SK-N-SH (cell line): ENCODE measurements at regions not wholly inside any gene's neighbourhood (a gene's known extent, or its start where the extent isn't known, plus 50 kb on each side); places are given as distances from the start of the nearest gene placed in this dataset.

Experiments used
- CTCF ChIA-PET: fragments of 300-600, 350-600 bp; formaldehyde crosslinking; extraction: SDS; loops from one replicate; lab custom pipeline; 2021; lab: Yijun Ruan, JAX
- POLR2A ChIA-PET: fragments of 350-600 bp; sonication (Branson Sonifier 250); formaldehyde crosslinking; extraction: SDS; loops from one replicate; lab custom pipeline; 2020; ENCODE audit warnings: antibody characterized with exemption, inconsistent platforms; lab: Yijun Ruan, JAX
- DNase-seq: peaks from one replicate; pipeline ENCODE4 v3.0.0; 2012
- H2AFZ ChIP-seq: fragments of 200-600 bp; sonication (generic); 2 replicates; pipeline ENCODE4 v1.8.1; 2016; ENCODE audit warnings: antibody characterized with exemption, mild to moderate bottlenecking, low read depth
- H3F3A ChIP-seq: fragments of 200-600 bp; sonication (generic); replicated peaks from 2 replicates; pipeline ENCODE3; 2016; ENCODE audit warnings: antibody characterized with exemption, mild to moderate bottlenecking; ENCODE audit not compliant: insufficient read depth
- H3K27ac ChIP-seq, 2 experiments: fragments of 200-500 bp in 1 of 2; fragments of 200-600 bp in 1 of 2; sonication (Bioruptor generic) in 1 of 2; sonication (generic), shearing (Covaris generic) in 1 of 2; 2 replicates each; pipeline versions ENCODE4 v1.5.1 to v1.6.1; 2014 to 2016; ENCODE audit warnings: low read depth in 2 of 2, inconsistent platforms in 1 of 2, low read length in 1 of 2, mild to moderate bottlenecking in 1 of 2, mixed read lengths in 1 of 2
- H3K27me3 ChIP-seq: fragments of 200-600 bp; sonication (generic), shearing (Covaris generic); 2 replicates; pipeline ENCODE4 v1.6.1; 2016; ENCODE audit warnings: mixed run types; ENCODE audit not compliant: insufficient read depth
- H3K36me3 ChIP-seq, 2 experiments: fragments of 200-500 bp in 1 of 2; fragments of 200-600 bp in 1 of 2; sonication (Bioruptor generic) in 1 of 2; sonication (generic) in 1 of 2; replicated peaks in 1 of 2; 2 replicates each; pipeline versions ENCODE3 to v1.5.1; 2014 to 2016; ENCODE audit warnings: low read length in 1 of 2, mild to moderate bottlenecking in 1 of 2; ENCODE audit not compliant: insufficient read depth in 2 of 2, control insufficient read depth in 1 of 2
- H3K4me1 ChIP-seq, 2 experiments: fragments of 200-500 bp in 1 of 2; fragments of 200-600 bp in 1 of 2; sonication (Bioruptor generic) in 1 of 2; sonication (generic), shearing (Covaris generic) in 1 of 2; 2 replicates each; pipeline versions ENCODE4 v1.5.1 to v1.6.1; 2014 to 2016; ENCODE audit warnings: low read depth in 1 of 2, low read length in 1 of 2, mixed run types in 1 of 2; ENCODE audit not compliant: insufficient read depth in 2 of 2, control insufficient read depth in 1 of 2
- H3K4me2 ChIP-seq: fragments of 200-600 bp; sonication (generic), shearing (Covaris generic); 2 replicates; pipeline ENCODE4 v1.6.1; 2017; ENCODE audit warnings: mixed run types
- H3K4me3 ChIP-seq, 2 experiments: fragments of 200-500 bp in 1 of 2; fragments of 200-600 bp in 1 of 2; sonication (Bioruptor generic) in 1 of 2; sonication (generic), shearing (Covaris generic) in 1 of 2; 2 replicates each; pipeline versions ENCODE4 v1.5.1 to v1.8.1; 2014 to 2016; ENCODE audit warnings: low read depth in 2 of 2, inconsistent platforms in 1 of 2, low read length in 1 of 2, mild to moderate bottlenecking in 1 of 2, mixed read lengths in 1 of 2, moderate library complexity in 1 of 2
- H3K79me2 ChIP-seq: fragments of 200-600 bp; sonication (generic); 2 replicates; pipeline ENCODE4 v1.8.1; 2017; ENCODE audit warnings: mild to moderate bottlenecking; ENCODE audit not compliant: insufficient read depth
- H3K9ac ChIP-seq: fragments of 200-600 bp; sonication (generic); 2 replicates; pipeline ENCODE4 v1.6.1; 2017; ENCODE audit warnings: mixed run types
- H3K9me2 ChIP-seq: fragments of 200-600 bp; sonication (generic); 2 replicates; pipeline ENCODE4 v1.6.1; 2017; ENCODE audit warnings: mixed run types
- H3K9me3 ChIP-seq: fragments of 200-600 bp; sonication (generic); 2 replicates; pipeline ENCODE4 v1.6.1; 2017; ENCODE audit warnings: mixed run types, mild to moderate bottlenecking, moderate library complexity
- H4K20me1 ChIP-seq: fragments of 200-600 bp; sonication (generic); 2 replicates; pipeline ENCODE4 v1.6.1; 2017; ENCODE audit warnings: mild to moderate bottlenecking, mixed run types; ENCODE audit not compliant: insufficient read depth
- CHD2 ChIP-seq: fragments of 150-350 bp; IDR thresholded peaks from 2 replicates; pipeline ENCODE4 v1.6.1; 2018; ENCODE audit warnings: low read length; ENCODE audit not compliant: partially characterized antibody
- ELF1 ChIP-seq: IDR thresholded peaks from 2 replicates; pipeline ENCODE4 v1.4.0; 2012
- EP300 ChIP-seq, 2 experiments: IDR thresholded peaks; 2 replicates each; pipeline versions ENCODE4 v1.4.0 to v1.6.1; 2012; ENCODE audit warnings: borderline replicate concordance in 1 of 2, low read depth in 1 of 2, low read length in 1 of 2
- EZH2phosphoT487 ChIP-seq: fragments of 200-600 bp; sonication (generic); IDR thresholded peaks from 2 replicates; pipeline ENCODE4 v1.6.1; 2017; ENCODE audit warnings: low read depth, mixed run types, mild to moderate bottlenecking, antibody characterized with exemption, moderate library complexity, borderline replicate concordance
- FOSL2 ChIP-seq: IDR thresholded peaks from 2 replicates; pipeline ENCODE4 v1.4.0; 2012; ENCODE audit warnings: low read depth, mild to moderate bottlenecking, moderate library complexity, borderline replicate concordance
- FOXJ3 ChIP-seq: sonication (generic); formaldehyde crosslinking; IDR thresholded peaks from 2 replicates; pipeline ENCODE4 v1.5.1; 2020; ENCODE audit warnings: mild to moderate bottlenecking, missing genetic modification reagents
- FOXM1 ChIP-seq: IDR thresholded peaks from 2 replicates; pipeline ENCODE4 v1.4.0; 2012; ENCODE audit warnings: low read depth, mild to moderate bottlenecking
- GATA2 ChIP-seq: sonication (generic); formaldehyde crosslinking; IDR thresholded peaks from 2 replicates; pipeline ENCODE4 v1.5.0; 2020; ENCODE audit warnings: mild to moderate bottlenecking, missing genetic modification reagents
- MXI1 ChIP-seq: IDR thresholded peaks from 2 replicates; pipeline ENCODE4 v1.6.1; 2012; ENCODE audit warnings: mild to moderate bottlenecking, low read depth, low read length, improper control_type of control experiment
- NRF1 ChIP-seq: IDR thresholded peaks from 2 replicates; pipeline ENCODE4 v1.6.1; 2012; ENCODE audit warnings: low read depth, mild to moderate bottlenecking, low read length
- POLR2AphosphoS5 ChIP-seq: IDR thresholded peaks from 2 replicates; pipeline ENCODE4 v1.6.1; 2012; ENCODE audit warnings: low read depth, low read length
- RXRA ChIP-seq: IDR thresholded peaks from 2 replicates; pipeline ENCODE4 v1.4.0; 2012; ENCODE audit warnings: low read depth, mild to moderate bottlenecking, borderline replicate concordance
- SIN3A ChIP-seq: IDR thresholded peaks from 2 replicates; pipeline ENCODE4 v1.6.1; 2012; ENCODE audit warnings: low read depth, mild to moderate bottlenecking, low read length, moderate library complexity, borderline replicate concordance
- SMC3 ChIP-seq: IDR thresholded peaks from 2 replicates; pipeline ENCODE4 v1.6.1; 2012; ENCODE audit warnings: low read depth, low read length, improper control_type of control experiment
- TAF1 ChIP-seq: IDR thresholded peaks from 2 replicates; pipeline ENCODE4 v1.6.1; 2012; ENCODE audit warnings: low read depth, mild to moderate bottlenecking, low read length, moderate library complexity, borderline replicate concordance
- TCF12 ChIP-seq: IDR thresholded peaks from 2 replicates; pipeline ENCODE4 v1.4.0; 2012
- TEAD4 ChIP-seq: IDR thresholded peaks from 2 replicates; pipeline ENCODE4 v1.4.0; 2012; ENCODE audit warnings: mild to moderate bottlenecking, borderline replicate concordance; ENCODE audit not compliant: insufficient read depth
- YY1 ChIP-seq: IDR thresholded peaks from 2 replicates; pipeline ENCODE4 v1.4.0; 2012; ENCODE audit warnings: low read depth, mild to moderate bottlenecking
- WGBS: methylation state at CpG from one replicate; pipeline ENCODE4 v1.1.6; 2017; ENCODE audit warnings: low lambda C conversion rate; 5-methylcytosine and 5-hydroxymethylcytosine counted together
- TF ChIP-seq, protein P1 (sequence below): IDR thresholded peaks from 2 replicates; pipeline ENCODE4 v1.6.1; 2012; ENCODE audit warnings: mild to moderate bottlenecking, low read depth, low read length, moderate library complexity
- TF ChIP-seq, protein P2 (sequence below): IDR thresholded peaks from 2 replicates; pipeline ENCODE4 v1.4.0; 2012; ENCODE audit warnings: low read depth
- TF ChIP-seq, protein P3 (sequence below): fragments of 150-350 bp; IDR thresholded peaks from 2 replicates; pipeline ENCODE4 v1.6.1; 2017; ENCODE audit warnings: antibody characterized with exemption, low read length, low read depth, borderline replicate concordance
- TF ChIP-seq, protein P4 (sequence below): IDR thresholded peaks from 2 replicates; pipeline ENCODE4 v1.4.0; 2012; ENCODE audit warnings: low read depth, borderline replicate concordance
- TF ChIP-seq, protein P5 (sequence below): IDR thresholded peaks from 2 replicates; pipeline ENCODE4 v1.4.0; 2012; ENCODE audit warnings: low read depth, borderline replicate concordance

DNA sequence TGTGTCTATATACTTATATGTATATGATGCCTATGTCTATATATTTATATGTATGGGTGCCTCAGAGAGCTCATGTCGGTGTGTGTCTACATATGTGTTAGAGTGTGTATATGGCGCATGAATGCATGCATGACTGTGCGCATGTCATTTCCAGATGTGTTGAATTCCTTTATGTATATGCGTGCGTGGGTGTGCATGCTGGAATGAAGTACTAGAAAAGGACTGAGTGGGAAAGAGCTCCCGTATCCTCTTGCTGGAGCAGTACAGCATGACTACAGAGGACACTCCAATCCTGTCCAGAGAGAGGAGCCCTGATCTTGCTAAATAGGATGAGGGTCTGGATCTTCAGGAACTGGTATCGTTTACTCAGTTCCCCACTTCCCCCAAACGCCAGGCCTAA lies 56.8 kb upstream of the LRPPRC start:
- Histone ChIP-seq H3K79me2 (no peaks in the 10 kb centered on the region), H3K4me3 (no peak overlapping the region), H3K9me3 (no peaks in the 10 kb centered on the region), H3K27me3 (no peaks in the 10 kb centered on the region; the same call in 1 of the 2 replicates), H3K9me2 (no peaks in the 10 kb centered on the region), H3K9ac (no peak overlapping the region), H3K4me2 (no peak overlapping the region), H3K36me3 (no peaks in the 10 kb centered on the region), H2AFZ (no peak overlapping the region), H3F3A (no peaks in the 10 kb centered on the region), H4K20me1 (no peaks in the 10 kb centered on the region), H3K27ac (no peak overlapping the region), H3K4me1 (no peaks in the 10 kb centered on the region)
- WGBS, result 71% methylated on average over 8 of the region's 8 CpGs
- ChIA-PET POLR2A (no interaction called here), CTCF (interaction anchor here (0.7 to 6.1 kb wide), 9 partner anchors 8 to 427 kb away, joined by 3 to 65 read pairs (median 4); no protein-coding TSS in a partner anchor)
- TF ChIP-seq, protein P1, sequence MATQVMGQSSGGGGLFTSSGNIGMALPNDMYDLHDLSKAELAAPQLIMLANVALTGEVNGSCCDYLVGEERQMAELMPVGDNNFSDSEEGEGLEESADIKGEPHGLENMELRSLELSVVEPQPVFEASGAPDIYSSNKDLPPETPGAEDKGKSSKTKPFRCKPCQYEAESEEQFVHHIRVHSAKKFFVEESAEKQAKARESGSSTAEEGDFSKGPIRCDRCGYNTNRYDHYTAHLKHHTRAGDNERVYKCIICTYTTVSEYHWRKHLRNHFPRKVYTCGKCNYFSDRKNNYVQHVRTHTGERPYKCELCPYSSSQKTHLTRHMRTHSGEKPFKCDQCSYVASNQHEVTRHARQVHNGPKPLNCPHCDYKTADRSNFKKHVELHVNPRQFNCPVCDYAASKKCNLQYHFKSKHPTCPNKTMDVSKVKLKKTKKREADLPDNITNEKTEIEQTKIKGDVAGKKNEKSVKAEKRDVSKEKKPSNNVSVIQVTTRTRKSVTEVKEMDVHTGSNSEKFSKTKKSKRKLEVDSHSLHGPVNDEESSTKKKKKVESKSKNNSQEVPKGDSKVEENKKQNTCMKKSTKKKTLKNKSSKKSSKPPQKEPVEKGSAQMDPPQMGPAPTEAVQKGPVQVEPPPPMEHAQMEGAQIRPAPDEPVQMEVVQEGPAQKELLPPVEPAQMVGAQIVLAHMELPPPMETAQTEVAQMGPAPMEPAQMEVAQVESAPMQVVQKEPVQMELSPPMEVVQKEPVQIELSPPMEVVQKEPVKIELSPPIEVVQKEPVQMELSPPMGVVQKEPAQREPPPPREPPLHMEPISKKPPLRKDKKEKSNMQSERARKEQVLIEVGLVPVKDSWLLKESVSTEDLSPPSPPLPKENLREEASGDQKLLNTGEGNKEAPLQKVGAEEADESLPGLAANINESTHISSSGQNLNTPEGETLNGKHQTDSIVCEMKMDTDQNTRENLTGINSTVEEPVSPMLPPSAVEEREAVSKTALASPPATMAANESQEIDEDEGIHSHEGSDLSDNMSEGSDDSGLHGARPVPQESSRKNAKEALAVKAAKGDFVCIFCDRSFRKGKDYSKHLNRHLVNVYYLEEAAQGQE, result no peak
- no peak for TF ChIP-seq FOSL2
- no peak for TF ChIP-seq FOXJ3 (CRISPR knock-in tag)
- no peak for TF ChIP-seq FOXM1
- TF ChIP-seq, protein P2, sequence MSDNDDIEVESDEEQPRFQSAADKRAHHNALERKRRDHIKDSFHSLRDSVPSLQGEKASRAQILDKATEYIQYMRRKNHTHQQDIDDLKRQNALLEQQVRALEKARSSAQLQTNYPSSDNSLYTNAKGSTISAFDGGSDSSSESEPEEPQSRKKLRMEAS, result no peak
- TF ChIP-seq SMC3, result no peak
- TF ChIP-seq NRF1, result no peak
- no peak for TF ChIP-seq CHD2
- TF ChIP-seq GATA2, result no peak
- TF ChIP-seq, protein P3, sequence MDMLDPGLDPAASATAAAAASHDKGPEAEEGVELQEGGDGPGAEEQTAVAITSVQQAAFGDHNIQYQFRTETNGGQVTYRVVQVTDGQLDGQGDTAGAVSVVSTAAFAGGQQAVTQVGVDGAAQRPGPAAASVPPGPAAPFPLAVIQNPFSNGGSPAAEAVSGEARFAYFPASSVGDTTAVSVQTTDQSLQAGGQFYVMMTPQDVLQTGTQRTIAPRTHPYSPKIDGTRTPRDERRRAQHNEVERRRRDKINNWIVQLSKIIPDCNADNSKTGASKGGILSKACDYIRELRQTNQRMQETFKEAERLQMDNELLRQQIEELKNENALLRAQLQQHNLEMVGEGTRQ, result no peak
- no peak for TF ChIP-seq TEAD4
- TF ChIP-seq EZH2phosphoT487, result no peak
- no peak for TF ChIP-seq YY1
- no peak for DNase-seq

DNA sequence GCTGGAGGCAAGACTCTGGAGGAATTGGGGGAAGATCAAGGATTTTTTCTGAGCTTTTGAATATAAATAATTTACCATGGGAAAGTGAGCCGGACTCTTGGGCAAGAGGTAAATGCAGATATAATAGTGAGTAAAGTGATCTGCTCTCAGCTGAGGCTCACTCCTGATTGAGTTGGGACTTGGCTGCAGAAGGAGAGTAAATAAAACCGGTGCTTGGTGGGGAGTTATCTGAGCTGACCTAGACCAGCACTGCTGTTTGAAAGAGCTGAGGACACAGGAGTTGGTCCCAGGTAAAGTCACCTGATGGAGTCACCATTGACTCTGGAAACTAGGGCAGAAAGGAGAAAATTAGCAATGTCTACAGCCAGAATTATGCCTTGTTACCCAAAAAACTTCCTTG lies 57.3 kb upstream of the LRPPRC start:
- Histone ChIP-seq H3K27ac (no peak overlapping the region), H3K27me3 (no peaks in the 10 kb centered on the region; the same call in 1 of the 2 replicates), H3K4me2 (no peak overlapping the region), H3K9ac (no peak overlapping the region), H3K36me3 (no peaks in the 10 kb centered on the region), H3K4me1 (no peaks in the 10 kb centered on the region), H3F3A (no peaks in the 10 kb centered on the region), H3K79me2 (no peaks in the 10 kb centered on the region), H3K4me3 (no peak overlapping the region), H3K9me3 (no peaks in the 10 kb centered on the region), H4K20me1 (no peaks in the 10 kb centered on the region), H2AFZ (no peak overlapping the region), H3K9me2 (no peaks in the 10 kb centered on the region)
- ChIA-PET POLR2A (no interaction called here), CTCF (interaction anchor here (0.7 to 6.1 kb wide), 8 partner anchors 8 to 427 kb away, joined by 3 to 65 read pairs (median 4); no protein-coding TSS in a partner anchor)
- no peak for DNase-seq
- 69% methylated on average over 2 of the region's 2 CpGs for WGBS
- TF ChIP-seq RXRA (no peak), TCF12 (no peak), MXI1 (no peak), FOXM1 (no peak), NRF1 (no peak), TAF1 (no peak), POLR2AphosphoS5 (no peak), ELF1 (no peak), EP300 (IDR thresholded peaks at IDR 0.05; ENCODE audit: borderline replicate concordance in 1 of 2, low read depth in 1 of 2, low read length in 1 of 2) (no peak), SIN3A (no peak)
- TF ChIP-seq, protein P4, sequence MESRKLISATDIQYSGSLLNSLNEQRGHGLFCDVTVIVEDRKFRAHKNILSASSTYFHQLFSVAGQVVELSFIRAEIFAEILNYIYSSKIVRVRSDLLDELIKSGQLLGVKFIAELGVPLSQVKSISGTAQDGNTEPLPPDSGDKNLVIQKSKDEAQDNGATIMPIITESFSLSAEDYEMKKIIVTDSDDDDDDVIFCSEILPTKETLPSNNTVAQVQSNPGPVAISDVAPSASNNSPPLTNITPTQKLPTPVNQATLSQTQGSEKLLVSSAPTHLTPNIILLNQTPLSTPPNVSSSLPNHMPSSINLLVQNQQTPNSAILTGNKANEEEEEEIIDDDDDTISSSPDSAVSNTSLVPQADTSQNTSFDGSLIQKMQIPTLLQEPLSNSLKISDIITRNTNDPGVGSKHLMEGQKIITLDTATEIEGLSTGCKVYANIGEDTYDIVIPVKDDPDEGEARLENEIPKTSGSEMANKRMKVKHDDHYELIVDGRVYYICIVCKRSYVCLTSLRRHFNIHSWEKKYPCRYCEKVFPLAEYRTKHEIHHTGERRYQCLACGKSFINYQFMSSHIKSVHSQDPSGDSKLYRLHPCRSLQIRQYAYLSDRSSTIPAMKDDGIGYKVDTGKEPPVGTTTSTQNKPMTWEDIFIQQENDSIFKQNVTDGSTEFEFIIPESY, result no peak
- TF ChIP-seq, protein P5, sequence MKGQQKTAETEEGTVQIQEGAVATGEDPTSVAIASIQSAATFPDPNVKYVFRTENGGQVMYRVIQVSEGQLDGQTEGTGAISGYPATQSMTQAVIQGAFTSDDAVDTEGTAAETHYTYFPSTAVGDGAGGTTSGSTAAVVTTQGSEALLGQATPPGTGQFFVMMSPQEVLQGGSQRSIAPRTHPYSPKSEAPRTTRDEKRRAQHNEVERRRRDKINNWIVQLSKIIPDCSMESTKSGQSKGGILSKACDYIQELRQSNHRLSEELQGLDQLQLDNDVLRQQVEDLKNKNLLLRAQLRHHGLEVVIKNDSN, result no peak
